SH-SY5Y (cell line): ENCODE measurements at regions not wholly inside any gene's neighbourhood (a gene's known extent, or its start where the extent isn't known, plus 50 kb on each side); places are given as distances from the start of the nearest gene placed in this dataset.

ENCODE experiments used
- GATA2 ChIP-seq: IDR thresholded peaks from 2 replicates; pipeline ENCODE4 v1.6.1; 2011; ENCODE audit warnings: mild to moderate bottlenecking, low read depth, low read length
- GATA3 ChIP-seq: IDR thresholded peaks from 2 replicates; pipeline ENCODE4 v1.6.1; 2011; ENCODE audit warnings: low read depth, mild to moderate bottlenecking, low read length, moderate library complexity

GRCh38 chr21:28250946-28251345 lies 741.7 kb downstream of the LTN1 start:
- TF ChIP-seq GATA2, result no peak
- no peak for TF ChIP-seq GATA3
